Ishikawa (cell line): ENCODE measurements at regions not wholly inside any gene's neighbourhood (a gene's known extent, or its start where the extent isn't known, plus 50 kb on each side); places are given as distances from the start of the nearest gene placed in this dataset.

ENCODE experiments used
- CEBPB ChIP-seq: IDR thresholded peaks from 2 replicates; pipeline ENCODE4 v1.6.1; 2012
- MAX ChIP-seq: IDR thresholded peaks from 2 replicates; pipeline ENCODE4 v1.6.1; 2012
- NFIC ChIP-seq: IDR thresholded peaks from 2 replicates; pipeline ENCODE4 v1.6.1; 2012
- REST ChIP-seq: IDR thresholded peaks from 2 replicates; pipeline ENCODE4 v1.6.1; 2012; ENCODE audit warnings: low read depth, mild to moderate bottlenecking
- YY1 ChIP-seq: IDR thresholded peaks from 2 replicates; pipeline ENCODE4 v1.6.1; 2012; ENCODE audit warnings: low read depth
- ZBTB7A ChIP-seq: IDR thresholded peaks from 2 replicates; pipeline ENCODE4 v1.6.1; 2012; ENCODE audit warnings: low read depth

GRCh38 chr9:86676396-86676795 is 270.9 kb downstream of the GAS1 start:
- no peak for TF ChIP-seq MAX
- TF ChIP-seq NFIC = no peak
- no peak for TF ChIP-seq REST
- TF ChIP-seq CEBPB = no peak
- TF ChIP-seq ZBTB7A = no peak
- TF ChIP-seq YY1 = no peak
